GM19193 (cell line): ENCODE measurements at regions not wholly inside any gene's neighbourhood (a gene's known extent, or its start where the extent isn't known, plus 50 kb on each side); places are given as distances from the start of the nearest gene placed in this dataset.

Source experiments
- POLR2A ChIP-seq: IDR thresholded peaks from 4 replicates; pipeline ENCODE4 v1.6.1; 2011; ENCODE audit not compliant: insufficient read depth, insufficient read length; ENCODE audit errors: extremely low read depth

- TF ChIP-seq POLR2A: no peak
Measured at GRCh38 chr1:101613546-101613945, 376.7 kb downstream of the S1PR1 start.

DNA sequence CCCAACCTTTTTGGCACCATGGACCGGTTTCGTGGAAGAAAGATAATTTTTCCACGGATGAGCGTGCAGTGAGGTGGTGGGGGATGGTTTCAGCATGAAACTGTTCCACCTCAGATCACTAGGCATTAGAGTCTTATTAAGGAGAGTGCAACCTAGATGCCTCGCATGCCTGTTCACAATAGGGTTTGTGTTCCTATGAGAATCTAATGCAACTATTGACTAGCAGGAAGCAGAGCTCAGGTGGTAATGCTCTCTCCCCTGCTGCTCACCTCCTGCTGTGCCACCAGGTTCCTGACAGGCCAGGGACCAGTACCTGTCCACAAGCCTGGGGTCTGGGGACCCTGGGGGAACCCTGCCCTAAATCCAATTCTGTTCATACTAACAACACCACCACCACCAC lies 377.8 kb downstream of the OLFM3 start:
- TF ChIP-seq POLR2A: no peak

GRCh38 chr1:101632548-101633272 lies 364.0 kb downstream of the OLFM3 start:
- no peak for TF ChIP-seq POLR2A

GRCh38 chr1:101645810-101646209 lies 350.9 kb downstream of the OLFM3 start:
- TF ChIP-seq POLR2A: no peak

GRCh38 chr1:101652484-101652883 lies 344.2 kb downstream of the OLFM3 start:
- no peak for TF ChIP-seq POLR2A

DNA sequence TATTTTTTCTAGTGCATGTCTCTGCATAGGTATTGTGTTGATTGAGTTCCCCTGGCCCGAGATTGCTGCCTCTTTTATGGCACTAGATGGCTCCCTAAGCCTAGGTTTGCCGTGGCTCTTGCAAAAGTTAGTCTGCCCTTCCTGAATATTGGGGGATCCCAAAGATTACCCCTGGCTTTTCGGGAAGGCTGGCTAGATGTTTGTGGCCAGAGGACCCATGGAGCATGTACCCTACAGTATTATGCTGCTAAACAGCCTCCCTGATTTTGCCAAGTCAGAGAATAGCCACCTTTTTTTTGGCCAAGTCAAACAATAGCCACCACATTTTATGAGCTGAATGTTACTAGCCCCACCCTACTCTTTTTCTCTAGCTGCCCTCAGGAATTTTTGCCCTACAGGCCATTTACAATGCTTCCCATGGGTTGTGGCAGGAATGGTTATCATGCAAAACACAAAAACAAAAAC lies 343.2 kb downstream of the OLFM3 start:
- no peak for TF ChIP-seq POLR2A

GRCh38 chr1:101664726-101665125 lies 332.0 kb downstream of the OLFM3 start:
- TF ChIP-seq POLR2A: no peak

DNA sequence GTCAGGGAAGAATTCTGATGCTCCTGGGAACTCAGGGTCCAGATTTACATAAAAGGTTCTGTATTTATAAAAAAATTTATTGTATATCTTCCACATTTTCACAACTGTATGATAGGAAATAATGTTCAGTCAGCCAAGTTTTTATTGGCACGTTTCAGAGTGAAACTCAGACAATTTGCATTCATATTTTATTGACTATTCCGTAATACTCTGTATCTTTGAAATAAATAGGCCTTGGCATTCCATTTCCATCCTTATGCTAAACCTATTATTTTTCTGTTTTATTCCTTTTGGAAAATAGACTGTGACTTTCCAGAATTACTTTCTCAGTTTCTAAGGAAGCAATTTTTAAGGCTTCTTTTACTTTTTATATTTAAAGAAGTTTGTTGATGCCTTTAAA lies 329.0 kb downstream of the OLFM3 start:
- no peak for TF ChIP-seq POLR2A

DNA sequence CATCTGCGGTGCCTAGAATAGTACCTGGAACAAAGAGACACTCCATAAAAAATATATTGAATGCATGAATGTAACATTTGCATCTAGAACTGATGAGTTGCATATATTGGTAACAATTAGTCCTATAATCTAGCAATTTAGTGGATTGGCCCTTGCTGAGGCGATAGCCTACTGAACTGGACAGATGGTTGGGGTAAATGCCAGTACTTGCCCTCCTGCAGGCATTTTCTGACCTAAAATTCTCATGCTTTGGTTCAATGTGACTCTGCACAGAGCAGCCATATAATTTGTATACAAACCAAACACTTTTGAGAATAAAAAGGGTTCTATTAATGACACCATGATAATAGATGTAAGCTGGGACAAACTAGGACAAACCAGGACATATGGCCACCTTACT lies 313.6 kb downstream of the OLFM3 start:
- TF ChIP-seq POLR2A: no peak

GRCh38 chr1:101683561-101683960 lies 313.2 kb downstream of the OLFM3 start:
- TF ChIP-seq POLR2A: no peak

DNA sequence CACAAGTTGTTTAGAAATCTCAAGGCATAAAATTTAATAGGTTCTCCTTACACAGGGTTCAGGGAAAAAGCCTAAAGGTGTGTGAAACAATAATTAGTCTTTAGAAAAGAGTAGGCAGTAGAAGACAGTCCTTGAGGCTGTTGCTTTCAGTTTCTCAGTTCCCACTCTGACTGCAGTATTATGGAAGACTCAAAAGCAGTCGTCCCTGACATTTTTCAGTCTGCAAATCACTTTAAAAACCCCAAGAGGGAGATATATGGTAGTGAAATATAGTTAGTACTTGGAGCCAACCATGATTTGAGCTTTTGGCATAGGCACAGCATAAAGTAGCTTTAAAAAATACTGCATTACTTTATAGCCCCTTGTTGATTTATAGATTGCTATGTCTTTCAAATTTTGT lies 299.7 kb downstream of the OLFM3 start:
- no peak for TF ChIP-seq POLR2A

DNA sequence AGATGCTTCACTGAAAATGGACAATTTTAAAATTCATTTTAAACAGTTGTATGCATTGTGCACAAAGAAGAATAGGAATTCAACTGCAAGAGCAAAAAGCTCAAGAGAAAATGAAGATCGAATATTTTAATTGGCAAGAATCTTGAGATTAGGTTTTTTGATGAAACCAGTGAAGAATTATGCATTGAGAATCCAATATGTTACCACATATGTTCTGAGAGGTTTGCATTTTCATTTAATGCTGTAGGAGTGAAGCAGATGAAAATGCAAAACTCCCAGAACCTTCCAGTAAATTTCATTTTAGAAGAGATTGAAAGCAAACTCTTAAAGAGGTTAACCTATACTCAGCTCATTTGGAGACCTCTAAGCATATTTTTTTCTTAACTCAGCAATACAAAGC lies 298.0 kb downstream of the OLFM3 start:
- TF ChIP-seq POLR2A: no peak

DNA sequence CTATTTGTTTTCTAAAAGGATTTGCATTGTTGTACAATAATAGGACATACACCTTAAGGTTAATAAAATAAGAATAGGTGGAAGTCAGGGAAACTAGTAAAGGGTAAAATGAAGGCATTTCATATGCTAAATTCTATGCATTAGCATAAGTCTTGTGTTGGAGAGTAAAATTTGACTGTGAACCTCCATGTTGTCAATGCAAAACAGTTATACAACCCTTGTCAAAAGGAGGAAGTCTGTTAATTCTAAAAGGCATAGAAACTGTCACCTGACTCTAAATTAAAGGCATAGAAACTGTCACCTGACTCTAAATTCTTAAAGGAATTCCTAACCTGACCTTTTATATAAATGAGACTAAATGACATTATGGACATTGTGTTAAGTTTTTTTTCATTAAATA lies 291.8 kb downstream of the OLFM3 start:
- TF ChIP-seq POLR2A: no peak

GRCh38 chr1:101706366-101706765 lies 290.4 kb downstream of the OLFM3 start:
- no peak for TF ChIP-seq POLR2A

- TF ChIP-seq POLR2A: no peak
Measured at GRCh38 chr1:101709721-101710120, 287.0 kb downstream of the OLFM3 start.

GRCh38 chr1:101713760-101714159 lies 283.0 kb downstream of the OLFM3 start:
- TF ChIP-seq POLR2A: no peak

GRCh38 chr1:101723415-101723814 lies 273.3 kb downstream of the OLFM3 start:
- TF ChIP-seq POLR2A: no peak
